Sigmoid colon (tissue), 6 donors: ENCODE measurements at regions not wholly inside any gene's neighbourhood (a gene's known extent, or its start where the extent isn't known, plus 50 kb on each side); places are given as distances from the start of the nearest gene placed in this dataset.

Source experiments
- DNase-seq: peaks from one replicate; pipeline ENCODE4 v3.0.0-alpha.2; 2019
- H3K27ac ChIP-seq, 4 donors: fragments of 200-600 bp; sonication (generic); one replicate each; pipeline ENCODE4 v1.5.1; 2016 to 2019; ENCODE audit warnings: mild to moderate bottlenecking in 1 of 4
- H3K27me3 ChIP-seq, 3 donors: fragments of 200-600 bp; sonication (generic); one replicate each; pipeline ENCODE4 v1.5.1; 2019; ENCODE audit warnings: mild to moderate bottlenecking in 1 of 3
- H3K36me3 ChIP-seq, 4 donors: fragments of 200-600 bp; sonication (generic); one replicate each; pipeline ENCODE4 v1.5.1; 2016 to 2019
- H3K4me1 ChIP-seq, 4 donors: fragments of 200-600 bp; sonication (generic); one replicate each; pipeline ENCODE4 v1.5.1; 2017 to 2019
- H3K4me3 ChIP-seq, 4 donors: fragments of 200-600 bp; sonication (generic); one replicate each; pipeline ENCODE4 v1.5.1; 2017 to 2019; ENCODE audit warnings: mild to moderate bottlenecking in 2 of 4, moderate library complexity in 1 of 4
- H3K9me3 ChIP-seq, 4 donors: fragments of 200-600 bp in 3 of 4; sonication (generic) in 3 of 4; one replicate each; pipeline versions ENCODE4 v1.5.1 to v1.6.1; 2013 to 2019
- CTCF ChIP-seq, 4 experiments: fragments of 450-650 bp in 3 of 4; fragments of 200-600 bp in 1 of 4; IDR thresholded peaks; one replicate each; pipeline ENCODE4 v1.5.1; 2016 to 2019; ENCODE audit warnings: antibody characterized with exemption in 4 of 4, mild to moderate bottlenecking in 3 of 4, moderate library complexity in 2 of 4
- EP300 ChIP-seq, 4 donors: sonication (generic); formaldehyde crosslinking; IDR thresholded peaks; one replicate each; pipeline ENCODE4 v1.6.1; 2017; ENCODE audit warnings: antibody characterized with exemption in 4 of 4
- POLR2A ChIP-seq, 2 donors: fragments of 450-650 bp; IDR thresholded peaks; one replicate each; pipeline ENCODE4 v1.6.1; 2016; ENCODE audit warnings: antibody characterized with exemption in 2 of 2, mild to moderate bottlenecking in 2 of 2, moderate library complexity in 2 of 2
- POLR2AphosphoS5 ChIP-seq, 4 donors: sonication (generic); formaldehyde crosslinking; IDR thresholded peaks; one replicate each; pipeline ENCODE4 v1.6.1; 2017; ENCODE audit warnings: antibody characterized with exemption in 4 of 4
- WGBS, 2 donors: extraction: QIAGEN DNeasy Blood & Tissue Kit; methylation state at CpG; one replicate each; pipeline ENCODE4 v1.1.7; 2013; 5-methylcytosine and 5-hydroxymethylcytosine counted together
- intact Hi-C: fragments of 100-400 bp; cut with DNase I; formaldehyde crosslinking; loops from one replicate; pipeline ENCODE4 v1.15.1; 2023
- donor health status: healthy with polysubstance abuse.
- donor health status: healthy.

DNA sequence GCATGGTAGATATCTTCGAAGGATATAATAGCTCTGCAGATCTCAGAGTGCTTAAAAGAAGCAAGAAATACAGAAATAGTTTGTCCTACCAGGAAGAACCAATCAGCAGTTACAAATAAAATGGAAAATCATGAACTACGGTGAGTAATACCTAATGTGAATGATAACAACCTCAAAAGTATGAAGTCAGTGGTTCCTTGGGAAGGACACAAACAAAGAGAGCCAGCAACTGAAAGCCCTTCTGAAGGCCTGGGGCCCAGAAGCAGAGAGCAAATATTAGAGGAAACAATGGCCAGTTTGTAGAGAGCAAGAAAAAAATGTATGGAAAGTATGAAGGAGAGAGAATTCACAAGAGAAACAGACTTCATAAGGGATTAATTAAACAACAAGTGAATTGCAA lies 226.8 kb upstream of the CHST9 start:
- Histone ChIP-seq H3K36me3 (no peaks in the 10 kb centered on the region), H3K4me3 (no peak overlapping the region), H3K4me1 (peaks cover 0 to 28% (median 18%) of the 10 kb centered on the region in 4 donors), H3K27ac (no peak overlapping the region), H3K9me3 (no peaks in the 10 kb centered on the region), H3K27me3 (no peaks in the 10 kb centered on the region)
- 81 to 86% methylated on average over 2 of the region's 2 CpGs for WGBS, 2 donors
- TF ChIP-seq EP300 (IDR thresholded peaks at IDR 0.05) (no peak), POLR2AphosphoS5 (IDR thresholded peaks at IDR 0.05) (no peak), CTCF (IDR thresholded peaks at IDR 0.05) (no peak), POLR2A (IDR thresholded peaks at IDR 0.05) (no peak)
- no peak for DNase-seq
- intact Hi-C loops: no loop called here

DNA sequence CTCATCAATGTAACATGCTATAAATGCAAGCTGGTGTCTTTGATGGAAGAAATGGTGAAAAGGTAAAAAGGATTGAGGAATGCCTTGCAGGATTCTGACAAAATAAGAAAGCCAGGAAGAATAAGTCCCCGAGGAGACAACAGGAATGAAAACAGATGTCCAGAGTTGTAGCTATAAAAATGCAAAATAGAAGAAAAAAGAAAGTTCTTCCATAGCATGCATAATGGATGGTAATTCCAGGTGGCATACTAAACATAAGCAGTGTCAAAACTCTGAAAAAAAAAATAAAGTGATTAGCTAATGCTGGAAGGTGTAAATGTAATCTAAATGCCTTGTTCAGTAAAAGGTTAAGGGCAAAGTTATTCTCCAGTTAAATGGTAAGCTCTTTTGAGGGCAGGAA lies 225.9 kb upstream of the CHST9 start:
- no peak for DNase-seq
- Histone ChIP-seq H3K4me3 (no peak overlapping the region), H3K36me3 (no peaks in the 10 kb centered on the region), H3K9me3 (no peaks in the 10 kb centered on the region), H3K27me3 (no peaks in the 10 kb centered on the region), H3K4me1 (peaks cover 0 to 28% (median 18%) of the 10 kb centered on the region in 4 donors), H3K27ac (no peak overlapping the region)
- intact Hi-C loops: no loop called here
- 79 to 80% methylated on average over 1 of the region's 1 CpG for WGBS, 2 donors
- TF ChIP-seq CTCF (IDR thresholded peaks at IDR 0.05) (no peak), POLR2AphosphoS5 (IDR thresholded peaks at IDR 0.05) (no peak), EP300 (IDR thresholded peaks at IDR 0.05) (no peak), POLR2A (IDR thresholded peaks at IDR 0.05) (no peak)

GRCh38 chr18:27404855-27405254 lies 219.7 kb upstream of the CHST9 start:
- Histone ChIP-seq H3K36me3 (no peaks in the 10 kb centered on the region), H3K27ac (no peak overlapping the region), H3K27me3 (no peaks in the 10 kb centered on the region), H3K4me1 (no peaks in the 10 kb centered on the region), H3K4me3 (no peak overlapping the region), H3K9me3 (no peaks in the 10 kb centered on the region)
- no peak for DNase-seq
- WGBS, 2 donors: 77 to 81% methylated on average over 2 of the region's 2 CpGs
- TF ChIP-seq CTCF (IDR thresholded peaks at IDR 0.05) (no peak), POLR2A (IDR thresholded peaks at IDR 0.05) (no peak), EP300 (IDR thresholded peaks at IDR 0.05) (no peak), POLR2AphosphoS5 (IDR thresholded peaks at IDR 0.05) (no peak)
- intact Hi-C loops: no loop called here

DNA sequence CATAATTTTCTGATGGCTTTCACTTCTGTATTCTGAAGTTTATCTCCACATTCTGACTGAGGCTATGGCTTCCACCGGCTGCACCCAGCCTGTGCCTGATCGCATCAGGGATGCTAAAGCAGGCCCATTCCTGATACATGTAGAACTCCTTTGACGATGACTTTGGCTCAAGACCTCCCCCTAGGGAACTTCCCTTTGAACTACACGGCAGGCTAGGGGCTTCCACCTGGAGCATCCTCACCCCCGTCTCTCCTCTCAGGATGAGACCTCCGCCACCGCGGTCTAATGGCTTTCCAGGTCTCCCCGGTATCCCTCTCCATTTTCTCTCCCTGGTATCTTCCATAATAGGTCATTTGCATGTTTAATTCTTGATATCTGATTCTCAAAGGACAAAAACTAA lies 214.9 kb upstream of the CHST9 start:
- no peak for DNase-seq
- Histone ChIP-seq H3K27me3 (no peaks in the 10 kb centered on the region), H3K4me1 (no peaks in the 10 kb centered on the region), H3K4me3 (no peak overlapping the region), H3K9me3 (no peaks in the 10 kb centered on the region), H3K36me3 (no peaks in the 10 kb centered on the region), H3K27ac (no peak overlapping the region)
- no peak for TF ChIP-seq CTCF (IDR thresholded peaks at IDR 0.05)
- no peak for TF ChIP-seq POLR2A (IDR thresholded peaks at IDR 0.05)
- TF ChIP-seq POLR2AphosphoS5 (IDR thresholded peaks at IDR 0.05): no peak
- no peak for TF ChIP-seq EP300 (IDR thresholded peaks at IDR 0.05)
- intact Hi-C loops: no loop called here
- WGBS, 2 donors: 69 to 71% methylated on average over 9 of the region's 9 CpGs

DNA sequence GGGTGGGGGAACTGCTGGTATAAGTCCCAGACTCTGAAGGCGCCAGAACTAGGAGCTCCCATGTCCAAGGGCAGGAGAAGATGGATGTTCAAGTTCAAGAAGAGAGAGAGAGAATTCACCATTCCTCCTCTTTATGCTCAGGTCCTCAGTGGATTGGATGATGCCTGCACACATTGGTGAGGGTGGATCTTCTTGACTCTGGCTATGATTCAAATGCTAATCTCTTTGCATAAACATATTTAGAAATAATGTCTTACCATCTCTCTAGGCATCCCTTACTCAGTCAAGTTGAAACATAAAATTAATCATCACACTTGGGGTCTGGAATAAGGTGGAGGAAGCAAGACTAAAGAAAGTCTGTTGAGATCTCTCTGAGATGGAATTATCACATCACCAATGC lies 210.6 kb upstream of the CHST9 start:
- intact Hi-C loops: no loop called here
- Histone ChIP-seq H3K4me3 (no peak overlapping the region), H3K27ac (no peak overlapping the region), H3K9me3 (no peaks in the 10 kb centered on the region), H3K27me3 (no peaks in the 10 kb centered on the region), H3K4me1 (no peaks in the 10 kb centered on the region), H3K36me3 (no peaks in the 10 kb centered on the region)
- 57 to 73% methylated on average over 1 of the region's 1 CpG for WGBS, 2 donors
- TF ChIP-seq CTCF (IDR thresholded peaks at IDR 0.05): no peak
- no peak for TF ChIP-seq EP300 (IDR thresholded peaks at IDR 0.05)
- TF ChIP-seq POLR2A (IDR thresholded peaks at IDR 0.05): no peak
- TF ChIP-seq POLR2AphosphoS5 (IDR thresholded peaks at IDR 0.05): no peak
- no peak for DNase-seq
